HL-60 (cell line): ENCODE measurements at regions not wholly inside any gene's neighbourhood (a gene's known extent, or its start where the extent isn't known, plus 50 kb on each side); places are given as distances from the start of the nearest gene placed in this dataset.

ENCODE experiments used
- DNase-seq, 2 experiments: peaks; one replicate each; pipeline ENCODE4 v3.0.0-alpha.2; 2010 to 2020; ENCODE audit warnings: low read depth in 1 of 2, low spot score in 1 of 2
- H3K27ac ChIP-seq: fragments of 250-450 bp; sonication (Bioruptor Pico); replicated peaks from 2 replicates; pipeline ENCODE4 v1.5.1; 2020; ENCODE audit warnings: mild to moderate bottlenecking, moderate library complexity
- H3K27me3 ChIP-seq: fragments of 250-450 bp; sonication (Bioruptor Pico); 2 replicates; pipeline ENCODE4 v1.5.1; 2021; ENCODE audit warnings: mild to moderate bottlenecking, moderate library complexity; ENCODE audit not compliant: insufficient read depth, poor library complexity, severe bottlenecking
- H3K4me3 ChIP-seq: replicated peaks from 2 replicates; pipeline ENCODE4 v1.5.1; 2011; ENCODE audit warnings: mild to moderate bottlenecking, control low read depth, low read length; ENCODE audit not compliant: insufficient read depth
- GABPA ChIP-seq: IDR thresholded peaks from 2 replicates; pipeline ENCODE4 v1.6.1; 2012; ENCODE audit warnings: low read depth
- POLR2AphosphoS5 ChIP-seq: IDR thresholded peaks from 2 replicates; pipeline ENCODE4 v1.6.1; 2012; ENCODE audit warnings: low read depth
- SPI1 ChIP-seq: IDR thresholded peaks from 2 replicates; pipeline ENCODE4 v1.6.1; 2012; ENCODE audit warnings: low read depth, mild to moderate bottlenecking, borderline replicate concordance
- TF ChIP-seq, protein P1 (sequence below): IDR thresholded peaks from one replicate; pipeline ENCODE4 v1.5.1; 2011; ENCODE audit warnings: low read length, control low read depth, inconsistent platforms; ENCODE audit not compliant: insufficient read depth
- TF ChIP-seq, protein P2 (sequence below): IDR thresholded peaks from 2 replicates; pipeline ENCODE4 v1.6.1; 2012; ENCODE audit warnings: low read depth; ENCODE audit not compliant: insufficient replicate concordance

DNA sequence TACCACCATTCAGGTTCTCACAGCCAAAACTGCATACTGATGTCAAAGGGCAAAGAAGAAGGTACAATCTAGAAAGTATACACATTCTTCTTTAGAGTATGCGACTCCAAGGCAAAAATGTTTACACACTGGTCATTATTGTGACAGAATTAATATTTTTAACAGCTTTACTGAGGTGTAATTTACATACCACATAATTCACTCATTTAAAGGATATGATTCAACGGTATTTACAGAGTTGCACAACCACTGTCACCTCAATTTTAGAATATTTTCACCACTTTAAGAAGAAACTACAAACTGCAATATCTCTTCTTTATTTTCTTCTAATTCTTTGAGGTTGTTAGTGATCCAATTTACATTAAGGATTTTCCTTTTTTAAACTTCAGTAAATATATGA lies 325.4 kb upstream of the SMIM31 start:
- TF ChIP-seq, protein P1, sequence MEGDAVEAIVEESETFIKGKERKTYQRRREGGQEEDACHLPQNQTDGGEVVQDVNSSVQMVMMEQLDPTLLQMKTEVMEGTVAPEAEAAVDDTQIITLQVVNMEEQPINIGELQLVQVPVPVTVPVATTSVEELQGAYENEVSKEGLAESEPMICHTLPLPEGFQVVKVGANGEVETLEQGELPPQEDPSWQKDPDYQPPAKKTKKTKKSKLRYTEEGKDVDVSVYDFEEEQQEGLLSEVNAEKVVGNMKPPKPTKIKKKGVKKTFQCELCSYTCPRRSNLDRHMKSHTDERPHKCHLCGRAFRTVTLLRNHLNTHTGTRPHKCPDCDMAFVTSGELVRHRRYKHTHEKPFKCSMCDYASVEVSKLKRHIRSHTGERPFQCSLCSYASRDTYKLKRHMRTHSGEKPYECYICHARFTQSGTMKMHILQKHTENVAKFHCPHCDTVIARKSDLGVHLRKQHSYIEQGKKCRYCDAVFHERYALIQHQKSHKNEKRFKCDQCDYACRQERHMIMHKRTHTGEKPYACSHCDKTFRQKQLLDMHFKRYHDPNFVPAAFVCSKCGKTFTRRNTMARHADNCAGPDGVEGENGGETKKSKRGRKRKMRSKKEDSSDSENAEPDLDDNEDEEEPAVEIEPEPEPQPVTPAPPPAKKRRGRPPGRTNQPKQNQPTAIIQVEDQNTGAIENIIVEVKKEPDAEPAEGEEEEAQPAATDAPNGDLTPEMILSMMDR = no peak
- TF ChIP-seq GABPA (no peak), SPI1 (no peak), POLR2AphosphoS5 (no peak)
- TF ChIP-seq, protein P2, sequence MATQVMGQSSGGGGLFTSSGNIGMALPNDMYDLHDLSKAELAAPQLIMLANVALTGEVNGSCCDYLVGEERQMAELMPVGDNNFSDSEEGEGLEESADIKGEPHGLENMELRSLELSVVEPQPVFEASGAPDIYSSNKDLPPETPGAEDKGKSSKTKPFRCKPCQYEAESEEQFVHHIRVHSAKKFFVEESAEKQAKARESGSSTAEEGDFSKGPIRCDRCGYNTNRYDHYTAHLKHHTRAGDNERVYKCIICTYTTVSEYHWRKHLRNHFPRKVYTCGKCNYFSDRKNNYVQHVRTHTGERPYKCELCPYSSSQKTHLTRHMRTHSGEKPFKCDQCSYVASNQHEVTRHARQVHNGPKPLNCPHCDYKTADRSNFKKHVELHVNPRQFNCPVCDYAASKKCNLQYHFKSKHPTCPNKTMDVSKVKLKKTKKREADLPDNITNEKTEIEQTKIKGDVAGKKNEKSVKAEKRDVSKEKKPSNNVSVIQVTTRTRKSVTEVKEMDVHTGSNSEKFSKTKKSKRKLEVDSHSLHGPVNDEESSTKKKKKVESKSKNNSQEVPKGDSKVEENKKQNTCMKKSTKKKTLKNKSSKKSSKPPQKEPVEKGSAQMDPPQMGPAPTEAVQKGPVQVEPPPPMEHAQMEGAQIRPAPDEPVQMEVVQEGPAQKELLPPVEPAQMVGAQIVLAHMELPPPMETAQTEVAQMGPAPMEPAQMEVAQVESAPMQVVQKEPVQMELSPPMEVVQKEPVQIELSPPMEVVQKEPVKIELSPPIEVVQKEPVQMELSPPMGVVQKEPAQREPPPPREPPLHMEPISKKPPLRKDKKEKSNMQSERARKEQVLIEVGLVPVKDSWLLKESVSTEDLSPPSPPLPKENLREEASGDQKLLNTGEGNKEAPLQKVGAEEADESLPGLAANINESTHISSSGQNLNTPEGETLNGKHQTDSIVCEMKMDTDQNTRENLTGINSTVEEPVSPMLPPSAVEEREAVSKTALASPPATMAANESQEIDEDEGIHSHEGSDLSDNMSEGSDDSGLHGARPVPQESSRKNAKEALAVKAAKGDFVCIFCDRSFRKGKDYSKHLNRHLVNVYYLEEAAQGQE = no peak
- Histone ChIP-seq H3K27me3 (no peaks in the 10 kb centered on the region), H3K27ac (no peak overlapping the region), H3K4me3 (no peak overlapping the region)
- DNase-seq = no peak

DNA sequence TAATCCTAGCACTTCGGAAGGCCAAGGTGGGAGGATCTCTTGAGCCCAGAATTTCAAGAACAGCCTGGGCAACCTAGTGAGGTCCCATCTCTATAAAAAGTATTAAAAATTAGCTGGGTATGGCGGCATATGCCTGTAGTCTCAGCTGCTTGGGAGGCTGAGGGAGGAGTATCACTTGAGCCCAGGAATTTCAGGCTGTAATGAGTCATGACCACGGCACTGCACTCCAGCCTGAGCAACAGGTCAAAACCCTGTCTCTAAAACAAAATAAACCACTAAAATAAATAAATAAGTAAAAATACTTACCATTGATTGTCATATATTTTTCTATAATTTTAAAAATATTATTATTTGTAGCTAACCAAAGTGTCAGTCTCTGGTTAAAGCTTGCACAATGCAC lies 315.6 kb upstream of the SMIM31 start:
- H3K27me3 ChIP-seq = no peaks in the 10 kb centered on the region
- TF ChIP-seq SPI1 (no peak), POLR2AphosphoS5 (no peak), GABPA (no peak)
- TF ChIP-seq, protein P1 = no peak
- TF ChIP-seq, protein P2 = no peak
- no peak overlapping the region for H3K4me3 ChIP-seq
- H3K27ac ChIP-seq = no peak overlapping the region
- no peak for DNase-seq

DNA sequence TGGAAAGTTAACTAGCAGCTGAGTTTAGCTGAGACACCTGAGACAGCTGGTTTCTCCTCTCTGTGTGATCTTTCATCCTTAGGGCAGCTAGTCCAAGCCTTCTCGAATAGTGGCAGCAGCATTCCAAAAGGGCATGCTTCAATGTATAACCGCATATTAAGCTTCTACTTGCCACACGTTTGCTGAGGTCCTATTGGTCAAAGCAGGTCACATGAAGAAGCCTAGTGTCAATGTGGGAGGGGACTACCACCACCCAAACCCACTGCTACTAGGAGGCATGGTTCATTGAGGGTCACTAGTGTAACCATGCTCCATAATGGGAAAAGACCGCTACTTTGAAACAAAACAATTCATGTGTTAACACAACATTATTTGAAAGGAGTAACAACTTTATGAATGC lies 314.9 kb upstream of the SMIM31 start:
- DNase-seq = no peak
- Histone ChIP-seq H3K27ac (no peak overlapping the region), H3K4me3 (no peak overlapping the region), H3K27me3 (no peaks in the 10 kb centered on the region)
- TF ChIP-seq, protein P2 = no peak
- no peak for TF ChIP-seq POLR2AphosphoS5
- TF ChIP-seq, protein P1 = no peak
